CD4-positive, alpha-beta memory T cell (primary cell): ENCODE measurements at regions not wholly inside any gene's neighbourhood (a gene's known extent, or its start where the extent isn't known, plus 50 kb on each side); places are given as distances from the start of the nearest gene placed in this dataset.

ENCODE experiments used
- CTCF ChIA-PET: fragments of 350-600 bp; sonication (Branson Sonifier 250); formaldehyde crosslinking; loops from one replicate; lab custom pipeline; 2021; ENCODE audit warnings: inconsistent platforms; ENCODE audit not compliant: partially characterized antibody; lab: Charles Lee
- POLR2A ChIA-PET: fragments of 350-600 bp; sonication (Branson Sonifier 250); formaldehyde crosslinking; loops from one replicate; lab custom pipeline; 2021; ENCODE audit not compliant: partially characterized antibody; lab: Charles Lee
- DNase-seq, 5 donors: peaks; one replicate each; pipeline versions ENCODE4 v3.0.0 to v3.0.0-alpha.2; 2020 to 2022; ENCODE audit warnings: mixed read lengths in 1 of 5
- H3K27ac ChIP-seq: one replicate; pipeline ENCODE4 v1.7.0; 2013; ENCODE audit warnings: low read depth, low read length
- H3K27me3 ChIP-seq: 2 replicates; pipeline ENCODE4 v1.7.0; 2013; ENCODE audit warnings: mild to moderate bottlenecking, low read length, moderate library complexity; ENCODE audit not compliant: insufficient read depth
- H3K36me3 ChIP-seq: 2 replicates; pipeline ENCODE4 v1.7.0; 2013; ENCODE audit warnings: mild to moderate bottlenecking, low read length, moderate library complexity; ENCODE audit not compliant: insufficient read depth
- H3K4me1 ChIP-seq: 2 replicates; pipeline ENCODE4 v1.7.0; 2013; ENCODE audit warnings: mild to moderate bottlenecking, low read length, moderate library complexity; ENCODE audit not compliant: insufficient read depth
- H3K4me3 ChIP-seq, 2 donors: one replicate each; pipeline ENCODE4 v1.7.0; 2013; ENCODE audit warnings: low read length in 2 of 2, mild to moderate bottlenecking in 1 of 2
- H3K9me3 ChIP-seq, 2 donors: one replicate each; pipeline ENCODE4 v1.7.0; 2013; ENCODE audit warnings: low read length in 2 of 2, control low read depth in 1 of 2; ENCODE audit not compliant: control insufficient read depth in 1 of 2
- H3K27ac Mint-ChIP-seq, 7 donors: one replicate each; pipeline ENCODE4 v1.8.0; 2020 to 2021; ENCODE audit warnings: mixed read lengths in 7 of 7, mild to moderate bottlenecking in 6 of 7, inconsistent platforms in 3 of 7, moderate library complexity in 3 of 7
- H3K27me3 Mint-ChIP-seq, 2 donors: one replicate each; pipeline ENCODE4 v1.8.0; 2020 to 2021; ENCODE audit warnings: mixed read lengths in 2 of 2
- H3K36me3 Mint-ChIP-seq, 2 donors: one replicate each; pipeline ENCODE4 v1.8.0; 2020 to 2021; ENCODE audit warnings: mixed read lengths in 2 of 2, inconsistent platforms in 1 of 2, mild to moderate bottlenecking in 1 of 2
- H3K4me1 Mint-ChIP-seq, 4 donors: one replicate each; pipeline ENCODE4 v1.8.0; 2020 to 2021; ENCODE audit warnings: mixed read lengths in 4 of 4, mild to moderate bottlenecking in 1 of 4
- H3K4me3 Mint-ChIP-seq, 8 donors: one replicate each; pipeline ENCODE4 v1.8.0; 2020 to 2021; ENCODE audit warnings: mixed read lengths in 8 of 8, mild to moderate bottlenecking in 7 of 8, moderate library complexity in 6 of 8, inconsistent platforms in 3 of 8
- H3K9me3 Mint-ChIP-seq, 8 donors: one replicate each; pipeline ENCODE4 v1.8.0; 2020 to 2021; ENCODE audit warnings: mixed read lengths in 8 of 8, mild to moderate bottlenecking in 5 of 8, inconsistent platforms in 3 of 8, moderate library complexity in 1 of 8
- intact Hi-C: fragments of 100-400 bp; cut with micrococcal nuclease; formaldehyde crosslinking; loops from one replicate; pipeline ENCODE4 v1.15.1; 2023

- no peak overlapping the region for H3K27ac Mint-ChIP-seq
- CTCF ChIA-PET: no interaction called here
Measured at GRCh38 chr21:29416268-29416667, 117.5 kb downstream of the BACH1 start.

GRCh38 chr21:29418813-29419212 lies 120.1 kb downstream of the BACH1 start:
- no peak overlapping the region for H3K4me3 ChIP-seq
- H3K36me3 Mint-ChIP-seq: peaks cover 2 to 4% of the 10 kb centered on the region in 2 donors
- intact Hi-C loops: no loop called here
- H3K27me3 Mint-ChIP-seq: no peaks in the 10 kb centered on the region
- H3K4me3 Mint-ChIP-seq: peak overlapping the region in 2 of 8 donors; percentile 26
- no peak overlapping the region for H3K27ac ChIP-seq
- CTCF ChIA-PET: no interaction called here
- no peak for DNase-seq
- no peaks in the 10 kb centered on the region for H3K27me3 ChIP-seq
- H3K4me1 Mint-ChIP-seq: peaks cover 0 to 4% (median 2%) of the 10 kb centered on the region in 4 donors
- no peaks in the 10 kb centered on the region for H3K4me1 ChIP-seq
- no peaks in the 10 kb centered on the region for H3K36me3 ChIP-seq
- peaks cover 0 to 4% (median 0%) of the 10 kb centered on the region in 8 donors for H3K9me3 Mint-ChIP-seq
- POLR2A ChIA-PET: interaction anchor here (1.3 kb wide), 1 partner anchor 31 kb away, joined by 3 read pairs; no protein-coding TSS in a partner anchor
- H3K27ac Mint-ChIP-seq: peak overlapping the region in 1 of 7 donors; percentile 15
- no peaks in the 10 kb centered on the region for H3K9me3 ChIP-seq

More at GRCh38 chr21:29416268-29416667, 117.5 kb downstream of the BACH1 start:
- Mint-ChIP-seq H3K27me3 (no peaks in the 10 kb centered on the region), H3K4me3 (no peak overlapping the region), H3K4me1 (peaks cover 0 to 4% (median 2%) of the 10 kb centered on the region in 4 donors), H3K9me3 (peaks cover 0 to 2% (median 0%) of the 10 kb centered on the region in 8 donors), H3K36me3 (peaks cover 2 to 11% of the 10 kb centered on the region in 2 donors)
- H3K4me3 ChIP-seq: no peak overlapping the region
- POLR2A ChIA-PET: no interaction called here
- H3K36me3 ChIP-seq: no peaks in the 10 kb centered on the region
- H3K4me1 ChIP-seq: no peaks in the 10 kb centered on the region
- DNase-seq: no peak
- no peaks in the 10 kb centered on the region for H3K27me3 ChIP-seq
- H3K27ac ChIP-seq: no peak overlapping the region
- intact Hi-C loops: no loop called here
- no peaks in the 10 kb centered on the region for H3K9me3 ChIP-seq

GRCh38 chr21:29419422-29419821 lies 120.7 kb downstream of the BACH1 start:
- Mint-ChIP-seq H3K27me3 (no peaks in the 10 kb centered on the region), H3K4me3 (no peak overlapping the region), H3K9me3 (peaks cover 0 to 4% (median 0%) of the 10 kb centered on the region in 8 donors), H3K27ac (no peak overlapping the region), H3K4me1 (peaks cover 0 to 4% (median 3%) of the 10 kb centered on the region in 4 donors), H3K36me3 (peaks cover 0 to 2% of the 10 kb centered on the region in 2 donors)
- H3K4me1 ChIP-seq: no peaks in the 10 kb centered on the region
- intact Hi-C loops: no loop called here
- H3K27me3 ChIP-seq: no peaks in the 10 kb centered on the region
- H3K4me3 ChIP-seq: no peak overlapping the region
- no peak for DNase-seq
- ChIA-PET CTCF (no interaction called here), POLR2A (interaction anchor here (0.6 kb wide), 1 partner anchor 32 kb away, joined by 3 read pairs; no protein-coding TSS in a partner anchor)
- H3K27ac ChIP-seq: no peak overlapping the region
- H3K36me3 ChIP-seq: no peaks in the 10 kb centered on the region
- H3K9me3 ChIP-seq: no peaks in the 10 kb centered on the region

DNA sequence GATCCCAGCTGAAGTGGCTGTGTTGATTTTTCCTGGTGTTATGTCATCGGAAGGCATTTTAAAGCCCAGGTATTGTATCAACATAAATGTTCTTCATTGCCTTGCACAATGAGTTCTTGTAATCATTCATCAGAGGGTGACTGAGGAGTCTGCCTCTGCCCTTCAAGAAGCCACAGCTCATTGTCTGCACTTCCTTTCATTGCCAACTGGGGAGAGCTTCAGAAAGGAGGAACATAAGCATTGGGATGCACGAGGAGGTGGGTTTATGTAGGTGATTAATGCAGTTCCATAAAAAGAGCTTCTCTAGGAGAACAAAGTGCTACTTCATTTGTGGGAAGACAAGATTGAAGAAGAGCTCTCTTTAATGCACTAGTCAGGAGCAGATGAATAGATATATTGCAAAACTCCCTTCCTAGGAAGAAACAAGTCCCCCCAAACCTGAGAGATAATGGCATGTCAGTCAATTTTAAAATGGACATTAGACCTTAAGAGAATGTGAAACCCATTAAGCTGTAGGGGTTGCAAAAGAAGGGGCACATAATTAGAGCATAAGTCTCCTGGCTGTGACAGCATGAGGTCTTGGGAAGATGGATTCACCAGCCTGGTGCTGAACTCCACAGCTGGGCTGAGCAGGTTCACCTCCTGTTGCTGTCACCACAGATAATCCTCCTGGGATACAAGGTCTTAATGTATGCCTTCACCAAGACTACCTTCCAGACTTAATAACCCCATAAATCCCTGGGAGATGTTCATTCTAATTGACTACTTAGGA lies 124.6 kb downstream of the BACH1 start:
- Mint-ChIP-seq H3K27ac (peak overlapping the region in 1 of 7 donors; percentile 11), H3K27me3 (no peaks in the 10 kb centered on the region), H3K36me3 (no peaks in the 10 kb centered on the region), H3K9me3 (peaks cover 0 to 4% (median 0%) of the 10 kb centered on the region in 8 donors), H3K4me1 (peaks cover 0 to 4% (median 3%) of the 10 kb centered on the region in 4 donors), H3K4me3 (peak overlapping the region in 1 of 8 donors; percentile 15)
- H3K27ac ChIP-seq: no peak overlapping the region
- POLR2A ChIA-PET: no interaction called here
- H3K27me3 ChIP-seq: no peaks in the 10 kb centered on the region
- H3K4me1 ChIP-seq: no peaks in the 10 kb centered on the region
- no peaks in the 10 kb centered on the region for H3K36me3 ChIP-seq
- no peak for DNase-seq
- no peaks in the 10 kb centered on the region for H3K9me3 ChIP-seq
- CTCF ChIA-PET: interaction anchor here (1.2 kb wide), 1 partner anchor 57 kb away, joined by 3 read pairs; no protein-coding TSS in a partner anchor
- H3K4me3 ChIP-seq: no peak overlapping the region
- intact Hi-C loops: no loop called here

DNA sequence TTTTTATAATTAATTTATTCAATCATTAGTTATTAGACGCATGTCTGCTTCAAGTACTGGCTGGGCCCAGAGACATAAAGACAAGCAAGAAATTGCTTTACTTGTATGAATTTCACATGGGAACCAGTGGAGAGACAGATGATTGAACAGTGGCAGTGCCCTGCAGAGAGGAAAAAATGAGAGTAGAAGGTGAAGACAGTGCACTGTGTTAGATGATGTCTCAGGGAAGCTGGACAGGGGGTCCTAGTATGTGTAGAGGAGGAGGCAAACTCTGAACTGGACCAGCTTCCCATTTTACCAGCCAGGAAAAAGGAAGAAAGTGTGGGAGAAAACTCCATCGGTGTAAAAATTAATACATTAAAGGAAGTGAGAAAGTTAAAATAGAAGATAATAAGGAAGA lies 126.0 kb downstream of the BACH1 start:
- H3K4me3 ChIP-seq: no peak overlapping the region
- DNase-seq: no peak
- Mint-ChIP-seq H3K27ac (peak overlapping the region in 1 of 7 donors; percentile 26), H3K27me3 (no peaks in the 10 kb centered on the region), H3K9me3 (peaks cover 0 to 4% (median 0%) of the 10 kb centered on the region in 8 donors), H3K36me3 (no peaks in the 10 kb centered on the region), H3K4me1 (peaks cover 0 to 1% (median 0%) of the 10 kb centered on the region in 4 donors), H3K4me3 (no peak overlapping the region)
- H3K27me3 ChIP-seq: no peaks in the 10 kb centered on the region
- ChIA-PET CTCF (no interaction called here), POLR2A (no interaction called here)
- no peaks in the 10 kb centered on the region for H3K4me1 ChIP-seq
- intact Hi-C loops: no loop called here
- H3K9me3 ChIP-seq: no peaks in the 10 kb centered on the region
- H3K36me3 ChIP-seq: no peaks in the 10 kb centered on the region
- no peak overlapping the region for H3K27ac ChIP-seq

- H3K27ac ChIP-seq: no peak overlapping the region
- DNase-seq: no peak
- CTCF ChIA-PET: no interaction called here
- H3K27me3 ChIP-seq: no peaks in the 10 kb centered on the region
- intact Hi-C loops: no loop called here
- POLR2A ChIA-PET: no interaction called here
- no peaks in the 10 kb centered on the region for H3K9me3 ChIP-seq
- H3K4me3 Mint-ChIP-seq: no peak overlapping the region
- H3K36me3 Mint-ChIP-seq: no peaks in the 10 kb centered on the region
- peaks cover 0 to 2% (median 0%) of the 10 kb centered on the region in 8 donors for H3K9me3 Mint-ChIP-seq
- H3K27ac Mint-ChIP-seq: no peak overlapping the region
- peaks cover 0 to 14% (median 2%) of the 10 kb centered on the region in 4 donors for H3K4me1 Mint-ChIP-seq
- no peaks in the 10 kb centered on the region for H3K36me3 ChIP-seq
- H3K4me3 ChIP-seq: no peak overlapping the region
- no peaks in the 10 kb centered on the region for H3K4me1 ChIP-seq
- H3K27me3 Mint-ChIP-seq: no peaks in the 10 kb centered on the region
Measured at GRCh38 chr21:29429218-29429617, 130.5 kb downstream of the BACH1 start.

- intact Hi-C loops: no loop called here
- H3K9me3 ChIP-seq: no peaks in the 10 kb centered on the region
- Mint-ChIP-seq H3K36me3 (peaks cover 0 to 2% of the 10 kb centered on the region in 2 donors), H3K27me3 (no peaks in the 10 kb centered on the region), H3K4me3 (no peak overlapping the region), H3K27ac (no peak overlapping the region), H3K9me3 (peaks cover 0 to 2% (median 0%) of the 10 kb centered on the region in 8 donors), H3K4me1 (peaks cover 0 to 22% (median 6%) of the 10 kb centered on the region in 4 donors)
- H3K4me3 ChIP-seq: no peak overlapping the region
- H3K27ac ChIP-seq: no peak overlapping the region
- CTCF ChIA-PET: no interaction called here
- H3K4me1 ChIP-seq: peaks cover 2% of the 10 kb centered on the region
- no peak for DNase-seq
- H3K27me3 ChIP-seq: no peaks in the 10 kb centered on the region
- POLR2A ChIA-PET: no interaction called here
- no peaks in the 10 kb centered on the region for H3K36me3 ChIP-seq
Measured at GRCh38 chr21:29430030-29430429, 131.3 kb downstream of the BACH1 start.
